ENCODE measurements at regions not wholly inside any gene's neighbourhood (a gene's known extent, or its start where the extent isn't known, plus 50 kb on each side); places are given as distances from the start of the nearest gene placed in this dataset.

- TF ChIP-seq, protein P1, sequence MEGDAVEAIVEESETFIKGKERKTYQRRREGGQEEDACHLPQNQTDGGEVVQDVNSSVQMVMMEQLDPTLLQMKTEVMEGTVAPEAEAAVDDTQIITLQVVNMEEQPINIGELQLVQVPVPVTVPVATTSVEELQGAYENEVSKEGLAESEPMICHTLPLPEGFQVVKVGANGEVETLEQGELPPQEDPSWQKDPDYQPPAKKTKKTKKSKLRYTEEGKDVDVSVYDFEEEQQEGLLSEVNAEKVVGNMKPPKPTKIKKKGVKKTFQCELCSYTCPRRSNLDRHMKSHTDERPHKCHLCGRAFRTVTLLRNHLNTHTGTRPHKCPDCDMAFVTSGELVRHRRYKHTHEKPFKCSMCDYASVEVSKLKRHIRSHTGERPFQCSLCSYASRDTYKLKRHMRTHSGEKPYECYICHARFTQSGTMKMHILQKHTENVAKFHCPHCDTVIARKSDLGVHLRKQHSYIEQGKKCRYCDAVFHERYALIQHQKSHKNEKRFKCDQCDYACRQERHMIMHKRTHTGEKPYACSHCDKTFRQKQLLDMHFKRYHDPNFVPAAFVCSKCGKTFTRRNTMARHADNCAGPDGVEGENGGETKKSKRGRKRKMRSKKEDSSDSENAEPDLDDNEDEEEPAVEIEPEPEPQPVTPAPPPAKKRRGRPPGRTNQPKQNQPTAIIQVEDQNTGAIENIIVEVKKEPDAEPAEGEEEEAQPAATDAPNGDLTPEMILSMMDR (conservative IDR thresholded peaks at IDR 0.05; ENCODE audit: low read depth, low read length), result no peak
- TF ChIP-seq EZH2 (IDR thresholded peaks at IDR 0.05; ENCODE audit: low read length, unreplicated experiment) (no peak), EZH2phosphoT487 (IDR thresholded peaks at IDR 0.05; ENCODE audit: borderline replicate concordance, low read length) (no peak)
Measured at GRCh38 chr16:60013076-60013475, 1279.0 kb upstream of the GOT2 start.

Data from PC-3 (cell line).